ENCODE measurements at regions not wholly inside any gene's neighbourhood (a gene's known extent, or its start where the extent isn't known, plus 50 kb on each side); places are given as distances from the start of the nearest gene placed in this dataset.
"Not testable (repeated sequence)": the region's sequence is repeated elsewhere in the genome, so short reads cannot be mapped to it uniquely, and the experiment has no call there.

DNA sequence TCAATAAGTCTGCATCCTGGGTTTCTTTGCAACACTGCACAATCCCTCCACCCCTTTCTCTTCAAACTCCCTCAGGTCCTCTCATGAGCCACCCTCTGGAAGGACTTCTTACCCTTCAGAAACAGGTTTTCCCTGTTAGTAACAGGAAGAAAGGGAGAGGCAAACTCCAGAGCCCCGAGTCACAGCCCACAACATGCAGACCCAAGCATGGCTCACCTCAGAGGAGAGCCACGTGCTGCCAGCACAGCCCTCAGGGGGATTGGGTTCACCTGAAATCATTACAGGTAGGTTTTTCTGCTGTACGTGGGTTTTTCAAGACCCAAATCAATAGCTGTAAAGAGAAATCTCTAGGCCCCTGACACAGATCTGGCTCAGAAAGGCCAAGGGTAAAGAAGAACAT, 359.7 kb upstream of the ATP10A start:
- BruUV-seq (replicated peaks): no TSS peak
- H3K4me3 Mint-ChIP-seq (ENCODE audit: unreplicated experiment): no peak overlapping the region

DNA sequence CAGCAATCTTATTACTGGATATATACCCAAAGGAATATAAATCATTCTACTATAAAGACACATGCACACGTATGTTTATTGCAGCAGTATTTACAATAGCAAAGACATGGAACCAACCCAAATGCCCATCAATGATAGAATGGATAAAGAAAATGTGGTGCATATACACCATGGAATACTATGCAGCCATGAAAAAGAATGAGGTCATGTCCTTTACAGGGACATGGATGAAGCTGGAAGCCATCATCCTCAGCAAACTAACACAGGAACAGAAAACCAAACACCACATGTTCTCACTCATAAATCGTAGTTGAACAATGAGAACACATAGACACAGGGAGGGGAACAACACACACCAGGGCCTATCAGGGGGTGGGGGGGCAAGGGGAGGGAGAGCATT, 353.9 kb upstream of the ATP10A start:
- BruUV-seq (replicated peaks); H3K27ac Mint-ChIP-seq (ENCODE audit: low read depth, unreplicated experiment); DNase-seq (ENCODE audit: unreplicated experiment); H3K9me3 Mint-ChIP-seq (ENCODE audit: unreplicated experiment); H3K27me3 Mint-ChIP-seq (ENCODE audit: insufficient read depth, unreplicated experiment); H3K36me3 Mint-ChIP-seq (ENCODE audit: insufficient read depth, unreplicated experiment); CTCF ChIA-PET; H3K4me1 Mint-ChIP-seq (ENCODE audit: insufficient read depth, unreplicated experiment); POLR2A ChIA-PET; intact Hi-C loops (cut with micrococcal nuclease); H3K4me3 Mint-ChIP-seq (ENCODE audit: unreplicated experiment): not testable (repeated sequence)

More for the DNA sequence above, 359.7 kb upstream of the ATP10A start:
- Mint-ChIP-seq H3K36me3 (ENCODE audit: insufficient read depth, unreplicated experiment) (no peaks in the 10 kb centered on the region), H3K27ac (ENCODE audit: low read depth, unreplicated experiment) (no peak overlapping the region), H3K27me3 (ENCODE audit: insufficient read depth, unreplicated experiment) (no peaks in the 10 kb centered on the region), H3K9me3 (ENCODE audit: unreplicated experiment) (peaks cover 17% of the 10 kb centered on the region), H3K4me1 (ENCODE audit: insufficient read depth, unreplicated experiment) (no peaks in the 10 kb centered on the region)
- ChIA-PET CTCF (no interaction called here), POLR2A (no interaction called here)
- no peak for DNase-seq (ENCODE audit: unreplicated experiment)
- TF ChIP-seq, protein P1, sequence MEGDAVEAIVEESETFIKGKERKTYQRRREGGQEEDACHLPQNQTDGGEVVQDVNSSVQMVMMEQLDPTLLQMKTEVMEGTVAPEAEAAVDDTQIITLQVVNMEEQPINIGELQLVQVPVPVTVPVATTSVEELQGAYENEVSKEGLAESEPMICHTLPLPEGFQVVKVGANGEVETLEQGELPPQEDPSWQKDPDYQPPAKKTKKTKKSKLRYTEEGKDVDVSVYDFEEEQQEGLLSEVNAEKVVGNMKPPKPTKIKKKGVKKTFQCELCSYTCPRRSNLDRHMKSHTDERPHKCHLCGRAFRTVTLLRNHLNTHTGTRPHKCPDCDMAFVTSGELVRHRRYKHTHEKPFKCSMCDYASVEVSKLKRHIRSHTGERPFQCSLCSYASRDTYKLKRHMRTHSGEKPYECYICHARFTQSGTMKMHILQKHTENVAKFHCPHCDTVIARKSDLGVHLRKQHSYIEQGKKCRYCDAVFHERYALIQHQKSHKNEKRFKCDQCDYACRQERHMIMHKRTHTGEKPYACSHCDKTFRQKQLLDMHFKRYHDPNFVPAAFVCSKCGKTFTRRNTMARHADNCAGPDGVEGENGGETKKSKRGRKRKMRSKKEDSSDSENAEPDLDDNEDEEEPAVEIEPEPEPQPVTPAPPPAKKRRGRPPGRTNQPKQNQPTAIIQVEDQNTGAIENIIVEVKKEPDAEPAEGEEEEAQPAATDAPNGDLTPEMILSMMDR (IDR thresholded peaks at IDR 0.05; ENCODE audit: unreplicated experiment): no peak
- intact Hi-C loops (cut with micrococcal nuclease): no loop called here

DNA sequence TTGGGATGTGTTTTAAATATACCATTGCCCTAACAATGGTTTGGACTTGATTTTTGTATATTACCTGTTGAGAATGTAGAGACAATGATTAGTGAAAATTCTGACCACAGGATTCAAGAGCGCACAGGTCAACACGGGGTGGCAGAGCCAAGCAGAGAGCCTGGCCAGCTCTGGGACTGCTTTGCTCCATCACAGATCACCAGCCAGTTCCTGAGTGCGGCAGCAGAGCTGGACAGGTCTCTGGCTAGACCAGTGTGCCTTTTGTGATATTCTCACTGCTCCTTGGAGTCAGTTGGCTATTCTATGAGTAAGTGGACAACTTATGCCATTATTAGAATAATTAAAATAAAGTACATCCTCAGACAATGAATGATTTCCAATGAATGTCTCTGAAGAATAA, 351.2 kb upstream of the ATP10A start:
- Mint-ChIP-seq H3K4me1 (ENCODE audit: insufficient read depth, unreplicated experiment) (no peaks in the 10 kb centered on the region), H3K4me3 (ENCODE audit: unreplicated experiment) (no peak overlapping the region), H3K9me3 (ENCODE audit: unreplicated experiment) (peaks cover 12% of the 10 kb centered on the region), H3K27ac (ENCODE audit: low read depth, unreplicated experiment) (no peak overlapping the region), H3K27me3 (ENCODE audit: insufficient read depth, unreplicated experiment) (no peaks in the 10 kb centered on the region), H3K36me3 (ENCODE audit: insufficient read depth, unreplicated experiment) (no peaks in the 10 kb centered on the region)
- intact Hi-C loops (cut with micrococcal nuclease): no loop called here
- TF ChIP-seq, protein P1 (IDR thresholded peaks at IDR 0.05; ENCODE audit: unreplicated experiment): no peak
- ChIA-PET CTCF (no interaction called here), POLR2A (no interaction called here)
- no peak for DNase-seq (ENCODE audit: unreplicated experiment)
- BruUV-seq (replicated peaks): no TSS peak

- TF ChIP-seq, protein P1 (IDR thresholded peaks at IDR 0.05; ENCODE audit: unreplicated experiment): no peak
- CTCF ChIA-PET: no interaction called here
- POLR2A ChIA-PET: no interaction called here
- intact Hi-C loops (cut with micrococcal nuclease): no loop called here
- H3K36me3 Mint-ChIP-seq (ENCODE audit: insufficient read depth, unreplicated experiment): no peaks in the 10 kb centered on the region
- no peak overlapping the region for H3K27ac Mint-ChIP-seq (ENCODE audit: low read depth, unreplicated experiment)
- no peaks in the 10 kb centered on the region for H3K4me1 Mint-ChIP-seq (ENCODE audit: insufficient read depth, unreplicated experiment)
- H3K4me3 Mint-ChIP-seq (ENCODE audit: unreplicated experiment): no peak overlapping the region
- peaks cover 8% of the 10 kb centered on the region for H3K9me3 Mint-ChIP-seq (ENCODE audit: unreplicated experiment)
- no TSS peak for BruUV-seq (replicated peaks)
- DNase-seq (ENCODE audit: unreplicated experiment): no peak
- H3K27me3 Mint-ChIP-seq (ENCODE audit: insufficient read depth, unreplicated experiment): no peaks in the 10 kb centered on the region
Measured at GRCh38 chr15:26213427-26213826, 350.3 kb upstream of the ATP10A start.

DNA sequence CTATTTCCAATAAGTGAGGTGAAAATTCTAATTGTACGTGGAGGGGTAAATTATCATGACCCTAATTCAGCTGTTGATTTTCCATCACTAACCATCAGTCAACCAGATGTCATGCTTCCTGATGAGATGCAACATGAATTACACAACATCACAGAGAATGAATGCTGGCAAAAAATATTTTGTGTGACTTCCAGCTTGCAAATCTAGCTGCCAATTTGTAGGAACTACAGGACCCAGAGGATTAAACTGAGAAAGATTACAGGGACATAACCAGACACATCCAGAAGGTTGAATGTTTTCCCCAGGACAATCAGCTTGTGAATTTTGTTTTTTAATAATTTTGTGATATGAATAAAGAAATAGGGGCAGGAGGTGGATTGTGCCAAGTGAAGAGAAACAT, 349.0 kb upstream of the ATP10A start:
- no peak overlapping the region for H3K4me3 Mint-ChIP-seq (ENCODE audit: unreplicated experiment)
- ChIA-PET CTCF (interaction anchor here (0.7 kb wide), 1 partner anchor 1366 kb away, joined by 3 read pairs; no protein-coding TSS in a partner anchor), POLR2A (no interaction called here)
- DNase-seq (ENCODE audit: unreplicated experiment): no peak
- H3K9me3 Mint-ChIP-seq (ENCODE audit: unreplicated experiment): peaks cover 8% of the 10 kb centered on the region
- no peaks in the 10 kb centered on the region for H3K4me1 Mint-ChIP-seq (ENCODE audit: insufficient read depth, unreplicated experiment)
- BruUV-seq (replicated peaks): no TSS peak
- no peaks in the 10 kb centered on the region for H3K27me3 Mint-ChIP-seq (ENCODE audit: insufficient read depth, unreplicated experiment)
- H3K36me3 Mint-ChIP-seq (ENCODE audit: insufficient read depth, unreplicated experiment): no peaks in the 10 kb centered on the region
- TF ChIP-seq, protein P1 (IDR thresholded peaks at IDR 0.05; ENCODE audit: unreplicated experiment): no peak
- intact Hi-C loops (cut with micrococcal nuclease): no loop called here
- no peak overlapping the region for H3K27ac Mint-ChIP-seq (ENCODE audit: low read depth, unreplicated experiment)

All from MCF 10A (cell line).